Lower leg skin (tissue), 3 donors: ENCODE measurements at regions not wholly inside any gene's neighbourhood (a gene's known extent, or its start where the extent isn't known, plus 50 kb on each side); places are given as distances from the start of the nearest gene placed in this dataset.
"Not testable (repeated sequence)": the region's sequence is repeated elsewhere in the genome, so short reads cannot be mapped to it uniquely, and the experiment has no call there.

ENCODE experiments used
- CTCF ChIP-seq, 3 donors: fragments of 450-650 bp; IDR thresholded peaks; one replicate each; pipeline ENCODE4 v1.5.1; 2016; ENCODE audit warnings: antibody characterized with exemption in 3 of 3, mild to moderate bottlenecking in 3 of 3, moderate library complexity in 2 of 3
- POLR2A ChIP-seq, 2 donors: fragments of 450-650 bp; IDR thresholded peaks; one replicate each; pipeline ENCODE4 v1.6.1; 2016 to 2017; ENCODE audit warnings: antibody characterized with exemption in 2 of 2, mild to moderate bottlenecking in 1 of 2, moderate library complexity in 1 of 2

- TF ChIP-seq CTCF, POLR2A (IDR thresholded peaks at IDR 0.05): not testable (repeated sequence)
Measured at GRCh38 chr11:31949733-31950200, 138.6 kb upstream of the PAX6 start.
